HepG2 (cell line): ENCODE measurements at regions not wholly inside any gene's neighbourhood (a gene's known extent, or its start where the extent isn't known, plus 50 kb on each side); places are given as distances from the start of the nearest gene placed in this dataset.

ENCODE experiments used
- ATAC-seq: fragments of 200-7000 bp; cut with Tn5 transposase; 3 replicates; pipeline ENCODE4 v1.9.1; 2020; ENCODE audit warnings: mild to moderate bottlenecking, moderate library complexity
- BruUV-seq: library from RNA; stranded (reverse); fragments of 400-500 nt; replicated peaks from 2 replicates; lab custom pipeline; 2021; lab: Mats Ljungman, UMichigan
- CTCF ChIA-PET: fragments of 300-600 bp; formaldehyde crosslinking; extraction: SDS; loops from one replicate; lab custom pipeline; 2021; ENCODE audit warnings: low total read pairs, inconsistent platforms, low intra/inter-chr PET ratio; lab: Yijun Ruan, JAX
- POLR2A ChIA-PET: fragments of 350-600 bp; sonication (Branson Sonifier 250); formaldehyde crosslinking; loops from one replicate; lab custom pipeline; 2020; ENCODE audit warnings: antibody characterized with exemption, inconsistent platforms; lab: Yijun Ruan, JAX
- DNase-seq: peaks from one replicate; pipeline ENCODE4 v3.0.0-alpha.2; 2015; ENCODE audit warnings: low spot score
- FAIRE-seq: peaks from 3 replicates; lab custom pipeline; 2011; peaks lifted over from hg19 to GRCh38; lab: Jason Lieb, UNC
- H2AFZ ChIP-seq: one replicate; pipeline ENCODE4 v1.6.1; 2011; ENCODE audit warnings: low read length, inconsistent platforms
- H3K27ac ChIP-seq: fragments of 300-600 bp; 3 replicates; pipeline ENCODE4 v1.8.0; 2011; ENCODE audit warnings: mixed run types, mild to moderate bottlenecking, mixed read lengths, low read length, inconsistent platforms; ENCODE audit not compliant: insufficient read depth; ENCODE audit errors: extremely low read length
- H3K27me3 ChIP-seq, 2 experiments: fragments of 200-600 bp in 1 of 2; 2 replicates in 1 of 2; 3 replicates in 1 of 2; pipeline versions ENCODE4 v1.6.0 to v1.8.0; 2011; ENCODE audit warnings: low read length in 2 of 2, mild to moderate bottlenecking in 2 of 2, moderate library complexity in 2 of 2, inconsistent platforms in 1 of 2; ENCODE audit not compliant: insufficient read depth in 2 of 2, control insufficient read depth in 1 of 2
- H3K36me3 ChIP-seq, 2 experiments: fragments of 200-600 bp in 1 of 2; replicated peaks in 1 of 2; 2 replicates in 1 of 2; 3 replicates in 1 of 2; pipeline versions ENCODE4 v1.5.1 to v1.8.0; 2011; ENCODE audit warnings: low read length in 2 of 2, inconsistent platforms in 1 of 2; ENCODE audit not compliant: insufficient read depth in 2 of 2, control insufficient read depth in 1 of 2
- H3K4me1 ChIP-seq: 2 replicates; pipeline ENCODE4 v1.5.1; 2012; ENCODE audit warnings: low read length, inconsistent platforms; ENCODE audit not compliant: insufficient read depth
- H3K4me2 ChIP-seq: 2 replicates; pipeline ENCODE4 v1.6.0; 2011; ENCODE audit warnings: low read depth, low read length, inconsistent platforms
- H3K4me3 ChIP-seq, 3 experiments: fragments of 200-600 bp in 1 of 3; sonication (generic), shearing (Covaris generic) in 1 of 3; replicated peaks in 1 of 3; 2 replicates each; pipeline ENCODE4 v1.5.1; 2011 to 2016; ENCODE audit warnings: low read length in 3 of 3, inconsistent platforms in 2 of 3, low read depth in 2 of 3, mild to moderate bottlenecking in 2 of 3, control low read depth in 1 of 3, mixed read lengths in 1 of 3; ENCODE audit not compliant: insufficient read depth in 1 of 3
- H3K79me2 ChIP-seq: one replicate; pipeline ENCODE4 v1.6.1; 2011; ENCODE audit warnings: low read length, inconsistent platforms; ENCODE audit not compliant: insufficient read depth
- H3K9ac ChIP-seq: 2 replicates; pipeline ENCODE4 v1.6.0; 2011; ENCODE audit warnings: mild to moderate bottlenecking, low read depth, low read length, inconsistent platforms; ENCODE audit not compliant: insufficient read depth
- H3K9me3 ChIP-seq: 2 replicates; pipeline ENCODE4 v1.5.1; 2012; ENCODE audit warnings: mild to moderate bottlenecking, low read length
- H4K20me1 ChIP-seq: 2 replicates; pipeline ENCODE4 v1.6.0; 2011; ENCODE audit warnings: inconsistent platforms, mild to moderate bottlenecking, low read length, moderate library complexity; ENCODE audit not compliant: insufficient read depth
- ATF1 ChIP-seq: IDR thresholded peaks from 2 replicates; pipeline ENCODE4 v1.6.1; 2016; ENCODE audit warnings: mild to moderate bottlenecking, control low read depth
- CBX2 ChIP-seq, 2 experiments: fragments of 200-600 bp in 1 of 2; sonication (generic); formaldehyde crosslinking in 1 of 2; IDR thresholded peaks; 2 replicates each; pipeline versions ENCODE4 v1.7.0 to v1.8.1; 2018 to 2022; ENCODE audit warnings: low read depth in 2 of 2, low read length in 1 of 2, mild to moderate bottlenecking in 1 of 2, missing genetic modification reagents in 1 of 2
- GPN1 ChIP-seq: sonication (generic); formaldehyde crosslinking; IDR thresholded peaks from 2 replicates; pipeline ENCODE4 v1.5.1; 2020; ENCODE audit warnings: missing genetic modification reagents, borderline replicate concordance
- KDM3A ChIP-seq: IDR thresholded peaks from 2 replicates; pipeline ENCODE4 v1.6.1; 2018; ENCODE audit warnings: low read depth, missing compliant biosample characterization
- MED8 ChIP-seq: sonication (generic); formaldehyde crosslinking; IDR thresholded peaks from 2 replicates; pipeline ENCODE4 v1.8.1; 2023; ENCODE audit warnings: mild to moderate bottlenecking, missing genetic modification reagents; ENCODE audit not compliant: insufficient replicate concordance
- NBN ChIP-seq: fragments of 450-650 bp; conservative IDR thresholded peaks from 2 replicates; pipeline ENCODE4 v1.6.1; 2017
- XRCC5 ChIP-seq: fragments of 200-400 bp; formaldehyde crosslinking; optimal IDR thresholded peaks from 2 replicates; pipeline ENCODE3; 2017; ENCODE audit warnings: mild to moderate bottlenecking, low read length
- ZBTB42 ChIP-seq: sonication (generic); formaldehyde crosslinking; IDR thresholded peaks from 2 replicates; pipeline ENCODE4 v1.5.0; 2020; ENCODE audit warnings: mild to moderate bottlenecking, missing genetic modification reagents
- ZNF207 ChIP-seq: fragments of 450-650 bp; IDR thresholded peaks from 2 replicates; pipeline ENCODE4 v1.6.1; 2016; ENCODE audit warnings: antibody characterized with exemption, borderline replicate concordance
- ZNF788 ChIP-seq: sonication (generic); formaldehyde crosslinking; IDR thresholded peaks from 2 replicates; pipeline ENCODE4 v1.5.0; 2020; ENCODE audit warnings: mild to moderate bottlenecking, missing genetic modification reagents, borderline replicate concordance
- WGBS: methylation state at CpG from one replicate; pipeline ENCODE4 v1.1.6; 2017; ENCODE audit warnings: low lambda C conversion rate; 5-methylcytosine and 5-hydroxymethylcytosine counted together
- in situ Hi-C: cut with HindIII; loops from 2 replicates; pipeline ENCODE4 v1.10.0; 2017; ENCODE audit warnings: low pct_unique_long_range_greater_than_20kb; ENCODE audit not compliant: extremely low pct_ligation_motif_present
- intact Hi-C: fragments of 100-400 bp; cut with micrococcal nuclease; formaldehyde crosslinking; loops from one replicate; pipeline ENCODE4 v1.10.0; 2022; ENCODE audit not compliant: unreplicated experiment
- TF ChIP-seq, protein P1 (sequence below): sonication (generic); formaldehyde crosslinking; IDR thresholded peaks from 2 replicates; pipeline ENCODE4; 2020; ENCODE audit warnings: missing genetic modification reagents, mild to moderate bottlenecking, borderline replicate concordance
- TF ChIP-seq, protein P2 (sequence below): sonication (generic); formaldehyde crosslinking; IDR thresholded peaks from 2 replicates; pipeline ENCODE4 v1.8.1; 2023; ENCODE audit warnings: mild to moderate bottlenecking, moderate library complexity, missing genetic modification reagents
- TF ChIP-seq, protein P3 (sequence below): sonication (generic); formaldehyde crosslinking; conservative IDR thresholded peaks from 2 replicates; pipeline ENCODE4 v1.8.0; 2022; ENCODE audit warnings: missing genetic modification reagents
- TF ChIP-seq, protein P4 (sequence below): sonication (generic); formaldehyde crosslinking; IDR thresholded peaks from 2 replicates; pipeline ENCODE4 v1.5.0; 2020; ENCODE audit warnings: missing genetic modification reagents
- TF ChIP-seq, protein P5 (sequence below): sonication (generic); formaldehyde crosslinking; IDR thresholded peaks from 2 replicates; pipeline ENCODE4 v1.4.0; 2020; ENCODE audit warnings: mild to moderate bottlenecking, missing genetic modification reagents

DNA sequence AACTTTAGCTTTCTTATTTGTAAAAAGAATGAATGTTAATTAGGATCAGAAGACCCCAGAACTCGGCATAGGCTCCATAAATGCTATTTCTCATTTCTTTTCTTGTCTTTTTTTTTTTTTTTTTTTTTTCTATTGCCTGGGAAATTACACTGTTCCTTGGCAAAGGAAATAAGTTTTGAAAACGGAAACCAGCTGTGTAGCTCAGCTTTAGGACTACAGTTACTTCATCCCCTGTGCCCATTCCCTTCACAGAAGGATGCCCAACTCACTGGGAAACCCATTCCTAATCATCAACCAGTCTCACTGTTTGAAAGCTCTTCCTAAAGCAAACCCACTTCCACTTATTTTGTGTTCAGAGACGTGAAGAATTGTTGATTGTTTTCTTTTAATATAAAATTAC lies 254.0 kb upstream of the IL12A start (continued):
- TF ChIP-seq, protein P1, sequence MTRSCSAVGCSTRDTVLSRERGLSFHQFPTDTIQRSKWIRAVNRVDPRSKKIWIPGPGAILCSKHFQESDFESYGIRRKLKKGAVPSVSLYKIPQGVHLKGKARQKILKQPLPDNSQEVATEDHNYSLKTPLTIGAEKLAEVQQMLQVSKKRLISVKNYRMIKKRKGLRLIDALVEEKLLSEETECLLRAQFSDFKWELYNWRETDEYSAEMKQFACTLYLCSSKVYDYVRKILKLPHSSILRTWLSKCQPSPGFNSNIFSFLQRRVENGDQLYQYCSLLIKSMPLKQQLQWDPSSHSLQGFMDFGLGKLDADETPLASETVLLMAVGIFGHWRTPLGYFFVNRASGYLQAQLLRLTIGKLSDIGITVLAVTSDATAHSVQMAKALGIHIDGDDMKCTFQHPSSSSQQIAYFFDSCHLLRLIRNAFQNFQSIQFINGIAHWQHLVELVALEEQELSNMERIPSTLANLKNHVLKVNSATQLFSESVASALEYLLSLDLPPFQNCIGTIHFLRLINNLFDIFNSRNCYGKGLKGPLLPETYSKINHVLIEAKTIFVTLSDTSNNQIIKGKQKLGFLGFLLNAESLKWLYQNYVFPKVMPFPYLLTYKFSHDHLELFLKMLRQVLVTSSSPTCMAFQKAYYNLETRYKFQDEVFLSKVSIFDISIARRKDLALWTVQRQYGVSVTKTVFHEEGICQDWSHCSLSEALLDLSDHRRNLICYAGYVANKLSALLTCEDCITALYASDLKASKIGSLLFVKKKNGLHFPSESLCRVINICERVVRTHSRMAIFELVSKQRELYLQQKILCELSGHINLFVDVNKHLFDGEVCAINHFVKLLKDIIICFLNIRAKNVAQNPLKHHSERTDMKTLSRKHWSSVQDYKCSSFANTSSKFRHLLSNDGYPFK (CRISPR knock-in tag) = no peak
- TF ChIP-seq ATF1 (CRISPR knock-in tag) (no peak), ZNF788 (CRISPR knock-in tag) (no peak), ZBTB42 (CRISPR knock-in tag) (no peak), XRCC5 (no peak), KDM3A (CRISPR knock-in tag) (no peak), MED8 (CRISPR knock-in tag) (no peak), CBX2 (IDR thresholded peaks at IDR 0.05; ENCODE audit: low read depth, low read length) (no peak), CBX2 (CRISPR knock-in tag; IDR thresholded peaks at IDR 0.05; ENCODE audit: low read depth) (no peak), NBN (no peak), GPN1 (CRISPR knock-in tag) (no peak)

DNA sequence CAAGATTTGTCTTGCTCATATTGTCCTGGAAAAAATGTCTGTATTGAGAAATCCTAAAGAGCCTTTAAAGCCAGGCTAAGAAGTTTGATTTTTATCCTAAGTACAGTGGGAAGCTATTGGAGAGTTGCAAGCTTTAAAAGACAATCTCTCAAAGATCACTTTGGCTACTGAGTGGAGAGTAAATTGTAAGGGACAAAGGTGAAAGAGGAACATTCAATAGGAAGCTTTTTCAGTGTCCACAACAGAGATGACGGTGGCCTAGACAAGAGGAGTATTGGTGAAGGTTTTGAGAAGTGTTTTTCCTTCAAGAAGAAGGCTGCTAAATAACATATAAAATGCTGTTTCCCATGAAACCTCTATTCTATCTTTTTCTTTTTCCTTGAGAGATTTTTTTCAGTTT lies 249.5 kb upstream of the IL12A start:
- Histone ChIP-seq H3K4me1 (peaks cover 8% of the 10 kb centered on the region; the same call in 1 of the 2 replicates), H3K27me3 (no peaks in the 10 kb centered on the region; a peak in 1 of 5 replicates), H3K36me3 (no peaks in the 10 kb centered on the region), H4K20me1 (no peaks in the 10 kb centered on the region), H3K27ac (no peak overlapping the region), H2AFZ (no peak overlapping the region), H3K9ac (no peak overlapping the region), H3K79me2 (no peaks in the 10 kb centered on the region), H3K9me3 (no peaks in the 10 kb centered on the region), H3K4me2 (no peak overlapping the region), H3K4me3 (no peak overlapping the region)
- CTCF ChIA-PET = no interaction called here
- intact Hi-C loops (no loop called here), in situ Hi-C loops (no loop called here)
- ATAC-seq (no peak), FAIRE-seq (no peak), DNase-seq (no peak)
- 0% methylated on average over 1 of the region's 1 CpG for WGBS
- BruUV-seq = no TSS peak
- POLR2A ChIA-PET = no interaction called here
- TF ChIP-seq, protein P2, sequence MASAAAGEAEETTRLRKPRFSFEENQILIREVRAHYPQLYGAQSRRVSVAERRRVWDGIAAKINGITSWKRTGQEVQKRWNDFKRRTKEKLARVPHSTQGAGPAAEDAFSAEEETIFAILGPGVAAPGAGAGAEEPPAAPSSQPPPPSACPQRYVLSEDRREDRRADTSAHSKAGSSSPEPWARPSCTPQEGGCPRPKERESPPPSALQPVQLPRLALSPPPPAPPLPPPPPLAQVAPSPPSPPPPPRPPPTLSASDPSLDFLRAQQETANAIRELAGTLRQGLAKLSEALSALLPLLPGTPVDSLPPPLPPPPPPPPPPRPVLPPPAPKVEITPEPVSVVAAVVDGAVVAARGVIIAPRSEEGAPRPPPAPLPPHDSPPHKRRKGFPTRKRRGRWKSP (CRISPR knock-in tag) = no peak
- TF ChIP-seq, protein P3, sequence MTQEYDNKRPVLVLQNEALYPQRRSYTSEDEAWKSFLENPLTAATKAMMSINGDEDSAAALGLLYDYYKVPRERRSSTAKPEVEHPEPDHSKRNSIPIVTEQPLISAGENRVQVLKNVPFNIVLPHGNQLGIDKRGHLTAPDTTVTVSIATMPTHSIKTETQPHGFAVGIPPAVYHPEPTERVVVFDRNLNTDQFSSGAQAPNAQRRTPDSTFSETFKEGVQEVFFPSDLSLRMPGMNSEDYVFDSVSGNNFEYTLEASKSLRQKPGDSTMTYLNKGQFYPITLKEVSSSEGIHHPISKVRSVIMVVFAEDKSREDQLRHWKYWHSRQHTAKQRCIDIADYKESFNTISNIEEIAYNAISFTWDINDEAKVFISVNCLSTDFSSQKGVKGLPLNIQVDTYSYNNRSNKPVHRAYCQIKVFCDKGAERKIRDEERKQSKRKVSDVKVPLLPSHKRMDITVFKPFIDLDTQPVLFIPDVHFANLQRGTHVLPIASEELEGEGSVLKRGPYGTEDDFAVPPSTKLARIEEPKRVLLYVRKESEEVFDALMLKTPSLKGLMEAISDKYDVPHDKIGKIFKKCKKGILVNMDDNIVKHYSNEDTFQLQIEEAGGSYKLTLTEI (CRISPR knock-in tag) = no peak
- TF ChIP-seq, protein P4, sequence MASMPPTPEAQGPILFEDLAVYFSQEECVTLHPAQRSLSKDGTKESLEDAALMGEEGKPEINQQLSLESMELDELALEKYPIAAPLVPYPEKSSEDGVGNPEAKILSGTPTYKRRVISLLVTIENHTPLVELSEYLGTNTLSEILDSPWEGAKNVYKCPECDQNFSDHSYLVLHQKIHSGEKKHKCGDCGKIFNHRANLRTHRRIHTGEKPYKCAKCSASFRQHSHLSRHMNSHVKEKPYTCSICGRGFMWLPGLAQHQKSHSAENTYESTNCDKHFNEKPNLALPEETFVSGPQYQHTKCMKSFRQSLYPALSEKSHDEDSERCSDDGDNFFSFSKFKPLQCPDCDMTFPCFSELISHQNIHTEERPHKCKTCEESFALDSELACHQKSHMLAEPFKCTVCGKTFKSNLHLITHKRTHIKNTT = no peak
- no peak for TF ChIP-seq ZNF207
- TF ChIP-seq, protein P5, sequence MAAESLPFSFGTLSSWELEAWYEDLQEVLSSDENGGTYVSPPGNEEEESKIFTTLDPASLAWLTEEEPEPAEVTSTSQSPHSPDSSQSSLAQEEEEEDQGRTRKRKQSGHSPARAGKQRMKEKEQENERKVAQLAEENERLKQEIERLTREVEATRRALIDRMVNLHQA (CRISPR knock-in tag) = no peak
